ENCODE measurements at regions not wholly inside any gene's neighbourhood (a gene's known extent, or its start where the extent isn't known, plus 50 kb on each side); places are given as distances from the start of the nearest gene placed in this dataset.
"Not testable (repeated sequence)": the region's sequence is repeated elsewhere in the genome, so short reads cannot be mapped to it uniquely, and the experiment has no call there.

DNA sequence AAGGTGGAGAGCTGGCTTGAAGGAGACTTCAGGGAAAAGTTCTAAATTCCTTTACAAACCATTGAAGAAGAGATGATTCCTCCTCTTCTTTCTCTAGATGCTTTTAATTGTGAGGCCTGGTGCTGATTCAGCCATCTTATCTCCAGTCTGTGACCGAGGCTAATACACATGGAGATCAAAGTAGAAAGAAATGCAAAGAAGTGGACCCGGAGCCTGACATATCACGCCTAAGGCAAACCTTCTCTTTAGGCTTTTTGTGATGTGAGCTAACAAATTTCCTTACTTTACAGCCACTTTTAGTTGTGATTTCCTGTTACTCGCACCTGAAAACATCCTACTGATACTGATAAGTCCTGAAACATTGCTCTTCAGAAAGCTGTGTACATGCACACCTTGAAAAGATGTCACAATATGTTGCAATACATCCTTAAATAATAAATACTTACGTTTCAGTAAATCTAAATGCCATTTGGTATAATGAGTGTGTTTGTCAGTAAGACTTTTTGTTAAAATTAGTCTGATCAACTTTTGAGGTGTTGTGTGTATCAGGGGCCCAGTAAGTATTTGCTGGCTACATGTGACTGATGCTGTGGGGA is 192.4 kb downstream of the BAMBI start:
- no peak for DNase-seq

- no peak for DNase-seq
Measured at GRCh38 chr10:28871665-28872064, 194.3 kb downstream of the BAMBI start.

GRCh38 chr10:28872587-28873165 is 195.4 kb downstream of the BAMBI start:
- no peak for DNase-seq

- DNase-seq = no peak
Measured at GRCh38 chr10:28873540-28873939, 196.2 kb downstream of the BAMBI start.

GRCh38 chr10:28874210-28874609 is 196.9 kb downstream of the BAMBI start:
- DNase-seq = no peak

DNA sequence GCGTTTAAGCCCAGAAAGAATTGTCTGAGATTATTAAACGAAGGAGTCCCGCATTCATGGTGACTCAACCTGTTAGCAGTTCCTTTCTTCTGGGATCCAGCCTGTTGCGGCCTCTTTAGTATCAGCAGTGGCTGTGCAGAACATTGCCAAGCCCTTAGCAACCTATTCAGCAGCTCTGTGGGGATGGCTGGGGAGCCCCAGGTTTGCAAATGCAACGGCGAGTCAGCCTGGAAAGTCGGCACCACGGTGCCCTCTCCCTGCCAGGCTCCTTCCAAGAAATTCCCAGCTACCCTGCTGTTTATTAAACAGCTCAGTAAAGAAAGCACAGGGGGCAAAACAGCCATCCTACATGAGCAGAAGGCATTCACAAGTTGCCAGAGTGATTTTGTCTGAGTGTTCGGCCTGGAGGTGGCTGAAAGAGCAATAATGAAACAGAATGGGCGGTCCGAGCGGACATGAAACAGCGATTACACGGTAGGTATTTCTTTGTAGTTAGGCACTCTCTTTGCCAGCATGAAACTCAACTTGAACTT is 198.3 kb downstream of the BAMBI start:
- DNase-seq = no peak

GRCh38 chr10:28878236-28878970 is 201.1 kb downstream of the BAMBI start:
- no peak for DNase-seq

- no peak for DNase-seq
Measured at GRCh38 chr10:28879246-28879645, 201.9 kb downstream of the BAMBI start.

DNA sequence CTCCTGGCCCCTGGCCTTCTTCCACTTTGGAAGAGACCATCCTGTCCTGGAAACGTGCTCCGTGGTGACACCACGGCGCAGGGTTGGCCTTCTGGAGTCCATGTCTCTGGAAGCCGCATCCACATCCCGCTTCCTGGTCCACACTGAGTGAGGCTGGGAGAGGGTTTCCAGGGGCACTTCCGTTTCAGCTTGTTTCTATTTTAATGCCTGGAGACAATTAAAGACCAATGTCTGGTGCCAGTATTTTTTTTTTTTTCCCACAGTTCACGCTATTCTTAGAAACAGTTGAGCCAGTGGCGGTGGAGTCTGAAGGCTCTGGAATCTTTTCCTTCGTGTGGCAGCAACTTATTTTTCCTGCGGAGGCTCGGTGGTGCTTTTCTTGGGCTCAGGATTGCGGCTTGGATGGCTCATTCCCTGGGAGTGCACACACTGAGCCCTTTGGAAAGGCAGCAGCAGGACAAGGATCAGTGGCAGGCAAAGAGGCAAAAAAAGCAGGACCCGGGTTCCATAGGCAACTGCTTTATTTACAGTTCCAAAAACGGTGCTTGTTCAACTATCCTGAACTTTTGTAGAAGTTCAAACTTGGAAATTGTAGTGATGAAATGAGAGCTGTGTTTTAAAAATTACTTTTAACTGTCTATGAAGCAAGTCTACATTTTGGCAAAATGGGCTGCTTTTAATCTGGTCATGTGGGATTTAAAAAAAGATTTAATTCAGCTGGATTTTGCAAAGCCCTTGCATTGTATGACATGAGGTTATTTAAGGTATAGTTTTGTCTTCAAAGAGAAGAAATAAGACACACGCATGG is 202.8 kb downstream of the BAMBI start:
- no peak for DNase-seq

GRCh38 chr10:28880683-28880950 is 203.3 kb downstream of the BAMBI start:
- no peak for DNase-seq

- no peak for DNase-seq
Measured at GRCh38 chr10:28881171-28881882, 204.0 kb downstream of the BAMBI start.

GRCh38 chr10:28883741-28884423 is 206.6 kb downstream of the BAMBI start:
- DNase-seq = no peak

- no peak for DNase-seq
Measured at GRCh38 chr10:28890121-28890950, 213.0 kb downstream of the BAMBI start.

GRCh38 chr10:28891058-28891713 is 213.9 kb downstream of the BAMBI start:
- no peak for DNase-seq

GRCh38 chr10:28892818-28893547 is 215.7 kb downstream of the BAMBI start:
- no peak for DNase-seq

- no peak for DNase-seq
Measured at GRCh38 chr10:28894146-28894545, 216.8 kb downstream of the BAMBI start.

GRCh38 chr10:28895671-28896070 is 218.3 kb downstream of the BAMBI start:
- DNase-seq = not testable (repeated sequence)

GRCh38 chr10:28896791-28897409 is 219.6 kb downstream of the BAMBI start:
- DNase-seq = not testable (repeated sequence)

All from NCI-H187 treated with DMSO at 0.1 percent for 48 hours (cell line).